A549 (cell line): ENCODE measurements at regions not wholly inside any gene's neighbourhood (a gene's known extent, or its start where the extent isn't known, plus 50 kb on each side); places are given as distances from the start of the nearest gene placed in this dataset.

ENCODE experiments used
- ATAC-seq, 2 experiments: fragments of 200-7000 bp in 1 of 2; fragments of >200 bp in 1 of 2; cut with Nextera tagmentation in 1 of 2; cut with Tn5 transposase in 1 of 2; 3 replicates each; pipeline versions ENCODE4 v1.8.0 to v1.9.1; 2018 to 2020; ENCODE audit warnings: mild to moderate bottlenecking in 1 of 2, moderate library complexity in 1 of 2
- CTCF ChIA-PET: fragments of 300-600 bp; sonication (Branson Sonifier 250); formaldehyde crosslinking; extraction: SDS; loops from one replicate; lab custom pipeline; 2021; ENCODE audit warnings: antibody characterized with exemption, inconsistent platforms; lab: Yijun Ruan, JAX
- POLR2A ChIA-PET: fragments of 350-600 bp; formaldehyde crosslinking; extraction: SDS; loops from one replicate; lab custom pipeline; 2021; ENCODE audit warnings: antibody characterized with exemption, inconsistent platforms; lab: Yijun Ruan, JAX
- DNase-seq, 2 experiments: peaks; one replicate each; pipeline versions ENCODE4 v3.0.0 to v3.0.0-alpha.2; 2011 to 2016; ENCODE audit warnings: low read depth in 1 of 2, low spot score in 1 of 2
- FAIRE-seq: peaks from 2 replicates; lab custom pipeline; 2011; peaks lifted over from hg19 to GRCh38; lab: Jason Lieb, UNC
- H3K27ac ChIP-seq, 2 experiments: fragments of >200 bp; sonication (Bioruptor Twin); formaldehyde crosslinking; 3 replicates each; pipeline ENCODE4 v1.5.1; 2016 to 2017
- H3K4me1 ChIP-seq: fragments of >200 bp; sonication (Bioruptor Twin); formaldehyde crosslinking; 3 replicates; pipeline ENCODE4 v1.6.1; 2016
- H3K4me2 ChIP-seq: fragments of >200 bp; sonication (Bioruptor Twin); formaldehyde crosslinking; 3 replicates; pipeline ENCODE4 v1.6.1; 2016
- H3K4me3 ChIP-seq: fragments of >200 bp; sonication (Bioruptor Twin); formaldehyde crosslinking; 3 replicates; pipeline ENCODE4 v1.5.1; 2016
- H3K9me3 ChIP-seq: fragments of >200 bp; sonication (Bioruptor Twin); formaldehyde crosslinking; 3 replicates; pipeline ENCODE4 v1.6.1; 2016
- CBX2 ChIP-seq: fragments of 200-600 bp; sonication (generic); IDR thresholded peaks from 2 replicates; pipeline ENCODE4 v1.6.1; 2016; ENCODE audit warnings: low read depth, mild to moderate bottlenecking, borderline replicate concordance
- CEBPB ChIP-seq, 2 experiments: fragments of >200 bp in 1 of 2; sonication (Bioruptor Twin) in 1 of 2; formaldehyde crosslinking in 1 of 2; IDR thresholded peaks; 2 replicates each; pipeline ENCODE4 v1.6.1; 2012 to 2016
- CHD2 ChIP-seq: fragments of 150-350 bp; IDR thresholded peaks from 2 replicates; pipeline ENCODE4 v1.6.1; 2014; ENCODE audit warnings: low read length; ENCODE audit not compliant: partially characterized antibody
- EHF ChIP-seq: fragments of 250-450 bp; sonication (Bioruptor Pico); IDR thresholded peaks from 2 replicates; pipeline ENCODE4 v1.5.0; 2020; ENCODE audit warnings: mild to moderate bottlenecking
- EP300 ChIP-seq, 2 experiments: fragments of >200 bp; sonication (Bioruptor Twin); formaldehyde crosslinking; IDR thresholded peaks; 2 replicates in 1 of 2; 3 replicates in 1 of 2; pipeline ENCODE4 v1.6.1; 2016 to 2017
- FOSB ChIP-seq: fragments of 250-450 bp; sonication (Bioruptor Pico); IDR thresholded peaks from 2 replicates; pipeline ENCODE4 v1.5.0; 2020; ENCODE audit warnings: mild to moderate bottlenecking, moderate library complexity
- FOSL2 ChIP-seq, 2 experiments: fragments of 450-650 bp in 1 of 2; fragments of >200 bp in 1 of 2; sonication (Bioruptor Twin) in 1 of 2; formaldehyde crosslinking; IDR thresholded peaks; 2 replicates each; pipeline versions ENCODE4 v1.5.0 to v1.6.1; 2016 to 2020; ENCODE audit warnings: mild to moderate bottlenecking in 1 of 2, moderate library complexity in 1 of 2
- GATA3 ChIP-seq: IDR thresholded peaks from 2 replicates; pipeline ENCODE4 v1.6.1; 2012; ENCODE audit warnings: borderline replicate concordance
- HEYL ChIP-seq: fragments of 250-450 bp; sonication (Bioruptor Pico); IDR thresholded peaks from 2 replicates; pipeline ENCODE4 v1.8.0; 2021; ENCODE audit warnings: mild to moderate bottlenecking, moderate library complexity
- HOXA7 ChIP-seq: fragments of 250-450 bp; sonication (Bioruptor Pico); IDR thresholded peaks from 2 replicates; pipeline ENCODE4 v1.5.0; 2020; ENCODE audit warnings: mild to moderate bottlenecking, moderate library complexity
- HOXB13 ChIP-seq: fragments of 250-450 bp; sonication (Bioruptor Pico); IDR thresholded peaks from 2 replicates; pipeline ENCODE4 v1.5.0; 2020; ENCODE audit warnings: low read depth, mild to moderate bottlenecking, moderate library complexity
- JUN ChIP-seq, 2 experiments: fragments of >200 bp; sonication (Bioruptor Twin); formaldehyde crosslinking; IDR thresholded peaks; 2 replicates in 1 of 2; 3 replicates in 1 of 2; pipeline ENCODE4 v1.6.1; 2016 to 2017
- MAFK ChIP-seq: fragments of 450-650 bp; IDR thresholded peaks from 2 replicates; pipeline ENCODE4 v1.6.1; 2014; ENCODE audit not compliant: partially characterized antibody
- MAZ ChIP-seq: fragments of 150-350 bp; IDR thresholded peaks from 2 replicates; pipeline ENCODE4 v1.6.1; 2014; ENCODE audit warnings: antibody characterized with exemption, low read depth, low read length, borderline replicate concordance
- RCOR1 ChIP-seq: fragments of 150-350 bp; IDR thresholded peaks from 2 replicates; pipeline ENCODE4 v1.6.1; 2014; ENCODE audit warnings: antibody characterized with exemption, low read length, low read depth
- SMC3 ChIP-seq: fragments of >200 bp; sonication (Bioruptor Twin); formaldehyde crosslinking; IDR thresholded peaks from 3 replicates; pipeline ENCODE4 v1.6.1; 2018; ENCODE audit warnings: inconsistent platforms
- ZC3H11A ChIP-seq: fragments of 450-650 bp; IDR thresholded peaks from 2 replicates; pipeline ENCODE4 v1.6.1; 2014; ENCODE audit warnings: antibody characterized with exemption, mild to moderate bottlenecking
- WGBS: methylation state at CpG from one replicate; pipeline ENCODE4 v1.1.6; 2017; ENCODE audit errors: missing lambda C conversion rate; 5-methylcytosine and 5-hydroxymethylcytosine counted together
- TF ChIP-seq, protein P1 (sequence below): fragments of >200 bp; sonication (Bioruptor Twin); formaldehyde crosslinking; IDR thresholded peaks from 3 replicates; pipeline ENCODE4 v1.5.1; 2016
- TF ChIP-seq, protein P2 (sequence below): fragments of >200 bp; sonication (Bioruptor Twin); formaldehyde crosslinking; IDR thresholded peaks from 3 replicates; pipeline ENCODE4 v1.6.1; 2016
- TF ChIP-seq, protein P3 (sequence below): IDR thresholded peaks from 2 replicates; pipeline ENCODE4 v1.6.1; 2012

DNA sequence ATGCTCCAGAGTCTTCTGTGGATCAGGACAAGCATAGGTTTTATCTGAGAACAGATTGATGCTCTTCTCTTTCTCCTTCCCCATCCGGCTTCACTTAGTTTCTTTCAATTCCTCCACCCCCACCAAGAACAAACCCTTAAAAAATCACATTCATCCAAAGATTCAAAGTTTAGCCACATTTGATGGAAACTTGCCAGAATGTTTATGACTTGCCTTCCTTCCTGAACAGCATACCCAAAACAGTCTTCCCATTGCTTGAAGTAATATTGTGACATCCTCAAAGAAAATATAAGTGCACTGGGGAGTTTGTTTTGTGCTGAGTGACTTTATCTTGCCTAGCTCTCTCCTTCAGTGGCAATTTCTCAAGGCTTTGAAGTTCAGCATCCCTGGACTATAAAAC is 83.0 kb downstream of the MAGEB17 start (continued):
- TF ChIP-seq, protein P1, sequence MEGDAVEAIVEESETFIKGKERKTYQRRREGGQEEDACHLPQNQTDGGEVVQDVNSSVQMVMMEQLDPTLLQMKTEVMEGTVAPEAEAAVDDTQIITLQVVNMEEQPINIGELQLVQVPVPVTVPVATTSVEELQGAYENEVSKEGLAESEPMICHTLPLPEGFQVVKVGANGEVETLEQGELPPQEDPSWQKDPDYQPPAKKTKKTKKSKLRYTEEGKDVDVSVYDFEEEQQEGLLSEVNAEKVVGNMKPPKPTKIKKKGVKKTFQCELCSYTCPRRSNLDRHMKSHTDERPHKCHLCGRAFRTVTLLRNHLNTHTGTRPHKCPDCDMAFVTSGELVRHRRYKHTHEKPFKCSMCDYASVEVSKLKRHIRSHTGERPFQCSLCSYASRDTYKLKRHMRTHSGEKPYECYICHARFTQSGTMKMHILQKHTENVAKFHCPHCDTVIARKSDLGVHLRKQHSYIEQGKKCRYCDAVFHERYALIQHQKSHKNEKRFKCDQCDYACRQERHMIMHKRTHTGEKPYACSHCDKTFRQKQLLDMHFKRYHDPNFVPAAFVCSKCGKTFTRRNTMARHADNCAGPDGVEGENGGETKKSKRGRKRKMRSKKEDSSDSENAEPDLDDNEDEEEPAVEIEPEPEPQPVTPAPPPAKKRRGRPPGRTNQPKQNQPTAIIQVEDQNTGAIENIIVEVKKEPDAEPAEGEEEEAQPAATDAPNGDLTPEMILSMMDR = no peak
- no peak for TF ChIP-seq ZC3H11A

DNA sequence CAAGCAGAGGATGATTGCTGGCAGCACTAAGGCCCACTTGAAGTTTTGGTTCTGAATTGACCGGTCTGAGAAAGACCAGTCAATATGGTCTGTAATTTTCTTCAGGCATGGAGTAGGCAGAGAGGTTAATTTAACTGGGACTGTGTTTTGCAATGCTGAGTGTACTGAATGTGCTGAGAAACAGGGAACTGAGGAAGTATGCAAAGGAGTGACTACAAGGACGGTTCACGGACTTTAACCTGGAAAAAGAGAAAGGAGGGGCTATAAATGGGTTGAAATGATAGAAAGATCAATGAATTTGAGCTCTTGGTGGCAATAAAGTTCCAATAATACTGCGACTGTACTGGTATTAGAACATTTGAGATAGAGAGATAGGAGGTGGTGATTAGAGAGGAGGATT is 84.5 kb downstream of the MAGEB17 start:
- no peak overlapping the region for H3K4me3 ChIP-seq
- CTCF ChIA-PET = interaction anchor here (0.9 kb wide), 1 partner anchor 129 kb away, joined by 3 read pairs; the partner anchor contains the start of gene GRPR
- no peak overlapping the region for H3K4me2 ChIP-seq
- no peaks in the 10 kb centered on the region for H3K4me1 ChIP-seq
- no peak for ATAC-seq
- FAIRE-seq = no peak
- 20% methylated on average over 4 of the region's 4 CpGs for WGBS
- TF ChIP-seq, protein P2, sequence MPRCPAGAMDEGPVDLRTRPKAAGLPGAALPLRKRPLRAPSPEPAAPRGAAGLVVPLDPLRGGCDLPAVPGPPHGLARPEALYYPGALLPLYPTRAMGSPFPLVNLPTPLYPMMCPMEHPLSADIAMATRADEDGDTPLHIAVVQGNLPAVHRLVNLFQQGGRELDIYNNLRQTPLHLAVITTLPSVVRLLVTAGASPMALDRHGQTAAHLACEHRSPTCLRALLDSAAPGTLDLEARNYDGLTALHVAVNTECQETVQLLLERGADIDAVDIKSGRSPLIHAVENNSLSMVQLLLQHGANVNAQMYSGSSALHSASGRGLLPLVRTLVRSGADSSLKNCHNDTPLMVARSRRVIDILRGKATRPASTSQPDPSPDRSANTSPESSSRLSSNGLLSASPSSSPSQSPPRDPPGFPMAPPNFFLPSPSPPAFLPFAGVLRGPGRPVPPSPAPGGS = no peak
- no peak for TF ChIP-seq CEBPB (IDR thresholded peaks at IDR 0.05)
- TF ChIP-seq, all 56 proteins: peak for 0
- no peak for DNase-seq
- Histone ChIP-seq H3K9me3 (no peaks in the 10 kb centered on the region), H3K27ac (no peak overlapping the region)
- POLR2A ChIA-PET = no interaction called here

DNA sequence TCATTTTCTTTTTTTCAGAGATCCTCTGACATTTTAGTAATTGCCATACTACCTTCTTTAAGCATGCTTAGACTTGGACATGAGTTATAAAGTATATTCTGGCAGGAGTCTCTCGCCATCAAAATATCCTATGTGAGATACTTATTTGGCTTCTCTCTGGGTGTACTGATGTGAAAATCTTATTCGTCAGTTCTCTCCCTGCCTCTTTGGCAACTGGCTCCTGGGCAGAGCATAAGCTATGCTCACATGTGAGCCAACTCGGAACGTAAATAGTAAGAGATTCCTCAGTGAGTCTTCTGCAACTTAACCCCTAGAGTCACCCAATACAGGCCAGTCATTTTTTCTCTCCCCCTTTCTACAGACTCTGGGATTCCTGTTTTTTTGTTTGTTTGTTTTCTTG is 91.6 kb downstream of the MAGEB17 start:
- no peak for DNase-seq
- ATAC-seq = no peak
- CTCF ChIA-PET = no interaction called here
- TF ChIP-seq HEYL (CRISPR knock-in tag) (no peak), GATA3 (no peak), RCOR1 (no peak), CBX2 (no peak), CHD2 (no peak), MAZ (no peak), JUN (IDR thresholded peaks at IDR 0.05) (no peak), MAFK (no peak), EP300 (IDR thresholded peaks at IDR 0.05) (no peak), FOSL2 (IDR thresholded peaks at IDR 0.05) (no peak), FOSL2 (CRISPR knock-in tag; IDR thresholded peaks at IDR 0.05) (no peak), FOSB (CRISPR knock-in tag) (no peak), EHF (CRISPR knock-in tag) (no peak), HOXA7 (CRISPR knock-in tag) (no peak), SMC3 (no peak), HOXB13 (no peak)
- TF ChIP-seq, protein P3, sequence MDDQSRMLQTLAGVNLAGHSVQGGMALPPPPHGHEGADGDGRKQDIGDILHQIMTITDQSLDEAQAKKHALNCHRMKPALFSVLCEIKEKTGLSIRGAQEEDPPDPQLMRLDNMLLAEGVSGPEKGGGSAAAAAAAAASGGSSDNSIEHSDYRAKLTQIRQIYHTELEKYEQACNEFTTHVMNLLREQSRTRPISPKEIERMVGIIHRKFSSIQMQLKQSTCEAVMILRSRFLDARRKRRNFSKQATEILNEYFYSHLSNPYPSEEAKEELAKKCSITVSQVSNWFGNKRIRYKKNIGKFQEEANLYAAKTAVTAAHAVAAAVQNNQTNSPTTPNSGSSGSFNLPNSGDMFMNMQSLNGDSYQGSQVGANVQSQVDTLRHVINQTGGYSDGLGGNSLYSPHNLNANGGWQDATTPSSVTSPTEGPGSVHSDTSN = no peak
- TF ChIP-seq, protein P1 = no peak
- TF ChIP-seq, all 56 proteins: peak for 0
- H3K27ac ChIP-seq = no peak overlapping the region
- 32% methylated on average over 4 of the region's 4 CpGs for WGBS
- no peaks in the 10 kb centered on the region for H3K9me3 ChIP-seq
- no peaks in the 10 kb centered on the region for H3K4me1 ChIP-seq
- no peak overlapping the region for H3K4me2 ChIP-seq
- POLR2A ChIA-PET = no interaction called here
- H3K4me3 ChIP-seq = no peak overlapping the region
- FAIRE-seq = no peak
